SK-N-SH treated with all-trans-retinoic acid at 6 μM for 48 hours (cell line): ENCODE measurements at regions not wholly inside any gene's neighbourhood (a gene's known extent, or its start where the extent isn't known, plus 50 kb on each side); places are given as distances from the start of the nearest gene placed in this dataset.

Experiments
- CREB5 ChIP-seq: fragments of 250-450 bp; sonication (Bioruptor Pico); IDR thresholded peaks from 2 replicates; pipeline ENCODE4 v1.5.1; 2020; ENCODE audit warnings: low read depth, mild to moderate bottlenecking, moderate library complexity
- CSDC2 ChIP-seq: fragments of 250-450 bp; sonication (Bioruptor Pico); IDR thresholded peaks from 2 replicates; pipeline ENCODE4 v1.5.0; 2020; ENCODE audit warnings: mild to moderate bottlenecking, moderate library complexity
- PATZ1 ChIP-seq: fragments of 250-450 bp; sonication (Bioruptor Pico); IDR thresholded peaks from 2 replicates; pipeline ENCODE4 v1.8.0; 2020; ENCODE audit warnings: mild to moderate bottlenecking, moderate library complexity, borderline replicate concordance
- PPARA ChIP-seq: fragments of 250-450 bp; sonication (Bioruptor Pico); IDR thresholded peaks from 2 replicates; pipeline ENCODE4 v1.5.0; 2020; ENCODE audit warnings: mild to moderate bottlenecking, borderline replicate concordance
- RARB ChIP-seq: fragments of 250-450 bp; sonication (Bioruptor Pico); IDR thresholded peaks from 2 replicates; pipeline ENCODE4 v1.8.0; 2021; ENCODE audit warnings: mild to moderate bottlenecking, moderate library complexity
- SNAI2 ChIP-seq: fragments of 250-450 bp; sonication (Bioruptor Pico); IDR thresholded peaks from 2 replicates; pipeline ENCODE4 v1.5.0; 2020; ENCODE audit warnings: mild to moderate bottlenecking, moderate library complexity
- ZC3H10 ChIP-seq: fragments of 250-450 bp; sonication (Bioruptor Pico); IDR thresholded peaks from 2 replicates; pipeline ENCODE4 v1.5.1; 2021; ENCODE audit warnings: mild to moderate bottlenecking, moderate library complexity
- ZFP30 ChIP-seq: fragments of 450-650 bp; formaldehyde crosslinking; IDR thresholded peaks from 2 replicates; pipeline ENCODE4 v1.5.0; 2022; ENCODE audit warnings: mild to moderate bottlenecking, moderate library complexity
- ZNF565 ChIP-seq: fragments of 450-650 bp; formaldehyde crosslinking; conservative IDR thresholded peaks from 2 replicates; pipeline ENCODE4 v1.5.0; 2020; ENCODE audit warnings: low read depth, mild to moderate bottlenecking, moderate library complexity

- no peak for TF ChIP-seq ZNF565 (CRISPR knock-in tag)
- no peak for TF ChIP-seq ZFP30 (CRISPR knock-in tag)
- TF ChIP-seq CREB5 (CRISPR knock-in tag): no peak
- no peak for TF ChIP-seq RARB (CRISPR knock-in tag)
- TF ChIP-seq PATZ1: no peak
- TF ChIP-seq ZC3H10 (CRISPR knock-in tag): no peak
- no peak for TF ChIP-seq CSDC2 (CRISPR knock-in tag)
- TF ChIP-seq PPARA (CRISPR knock-in tag): no peak
- no peak for TF ChIP-seq SNAI2
Observed at GRCh38 chr10:4755286-4755989, 70.6 kb upstream of the AKR1E2 start.
